ENCODE measurements at regions not wholly inside any gene's neighbourhood (a gene's known extent, or its start where the extent isn't known, plus 50 kb on each side); places are given as distances from the start of the nearest gene placed in this dataset.

GRCh38 chr11:115556984-115557383, 52.8 kb upstream of the CADM1 start:
- DNase-seq (ENCODE audit: low read depth), result no peak

DNA sequence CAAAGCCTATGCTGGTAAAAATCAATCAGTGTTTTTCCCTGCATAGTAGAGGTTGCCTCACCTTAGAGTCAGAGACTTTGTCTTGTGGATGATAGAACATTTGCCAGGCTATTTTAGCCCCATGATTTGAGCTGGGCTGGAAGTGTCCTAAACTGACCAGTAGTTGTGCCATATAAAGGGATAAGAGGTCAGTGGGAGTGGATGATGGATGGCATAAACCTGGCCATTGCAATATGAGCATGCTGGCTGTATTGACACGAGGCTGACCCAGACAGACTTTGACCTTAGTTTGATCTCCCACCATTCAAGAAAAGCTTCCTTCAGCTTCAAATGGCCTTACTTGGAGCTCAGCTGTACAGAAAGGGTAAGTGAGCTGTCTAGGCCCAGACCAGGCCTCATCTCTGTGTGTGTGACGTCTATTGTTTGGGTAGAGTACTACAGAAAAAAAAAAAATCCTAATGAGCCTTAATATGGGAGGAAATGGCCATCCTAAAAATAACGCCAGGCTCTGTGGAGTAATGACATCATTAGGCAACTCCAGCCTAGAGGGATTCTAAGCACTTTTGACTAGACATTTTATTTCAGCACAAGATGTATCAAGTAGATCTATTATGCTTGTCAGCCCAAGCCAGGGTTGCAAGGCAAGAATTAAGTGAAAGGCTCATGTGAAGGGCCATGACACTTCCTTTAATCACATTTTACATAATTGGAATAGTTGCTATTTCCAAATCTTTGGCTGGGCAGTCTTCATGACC, 51.3 kb upstream of the CADM1 start:
- DNase-seq (ENCODE audit: low read depth), result no peak
